NCI-H1930 (cell line): ENCODE measurements at regions not wholly inside any gene's neighbourhood (a gene's known extent, or its start where the extent isn't known, plus 50 kb on each side); places are given as distances from the start of the nearest gene placed in this dataset.
"Not testable (repeated sequence)": the region's sequence is repeated elsewhere in the genome, so short reads cannot be mapped to it uniquely, and the experiment has no call there.

Source experiments
- DNase-seq, 2 experiments: peaks; one replicate each; lab custom pipeline; 2025; lab: John Stamatoyannopoulos, UW

GRCh38 chr20:1845163-1845523 is 50.1 kb upstream of the SIRPA start:
- no peak for DNase-seq

- DNase-seq = no peak
Observed at GRCh38 chr20:1844325-1845162, 50.7 kb upstream of the SIRPA start.

GRCh38 chr20:1842281-1842680 is 52.9 kb upstream of the SIRPA start:
- DNase-seq = no peak

GRCh38 chr20:1841554-1842140 is 53.6 kb upstream of the SIRPA start:
- DNase-seq = no peak

DNA sequence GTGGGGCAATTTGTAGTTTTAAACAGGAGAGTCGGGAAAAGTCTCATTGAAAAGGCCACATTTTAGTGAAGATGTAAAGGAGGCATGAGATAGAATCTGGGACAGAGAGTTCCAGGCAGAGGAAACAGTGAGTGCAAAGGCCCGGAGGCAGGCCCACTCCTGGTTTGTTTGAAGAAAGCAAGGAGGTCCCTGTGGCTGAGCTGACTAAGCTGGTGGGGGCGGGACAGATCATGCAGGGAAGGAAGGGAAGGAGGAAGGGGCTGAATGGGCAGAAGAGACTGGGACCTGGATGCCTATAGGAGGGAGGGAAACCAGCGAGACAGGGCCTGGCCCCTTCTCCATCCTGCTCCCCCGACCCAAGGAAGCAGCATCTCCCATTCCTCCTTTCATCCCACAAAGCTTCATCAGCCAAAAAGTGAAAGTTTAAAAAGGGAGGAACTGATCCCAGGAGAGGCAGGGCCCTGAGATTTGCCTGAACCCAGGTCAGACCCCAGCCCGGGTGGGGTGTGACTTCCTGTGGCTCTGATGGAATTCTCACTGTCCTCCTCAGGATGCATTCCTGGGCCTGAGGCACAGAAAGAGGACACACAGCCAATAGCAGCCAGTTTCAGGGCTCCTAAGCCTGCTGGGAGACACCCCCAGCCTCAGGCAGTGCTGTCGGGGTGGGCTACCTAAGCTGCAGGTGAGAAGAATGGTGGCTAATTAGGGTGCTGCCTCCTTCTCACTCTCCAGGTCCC is 54.2 kb upstream of the SIRPA start:
- no peak for DNase-seq

DNA sequence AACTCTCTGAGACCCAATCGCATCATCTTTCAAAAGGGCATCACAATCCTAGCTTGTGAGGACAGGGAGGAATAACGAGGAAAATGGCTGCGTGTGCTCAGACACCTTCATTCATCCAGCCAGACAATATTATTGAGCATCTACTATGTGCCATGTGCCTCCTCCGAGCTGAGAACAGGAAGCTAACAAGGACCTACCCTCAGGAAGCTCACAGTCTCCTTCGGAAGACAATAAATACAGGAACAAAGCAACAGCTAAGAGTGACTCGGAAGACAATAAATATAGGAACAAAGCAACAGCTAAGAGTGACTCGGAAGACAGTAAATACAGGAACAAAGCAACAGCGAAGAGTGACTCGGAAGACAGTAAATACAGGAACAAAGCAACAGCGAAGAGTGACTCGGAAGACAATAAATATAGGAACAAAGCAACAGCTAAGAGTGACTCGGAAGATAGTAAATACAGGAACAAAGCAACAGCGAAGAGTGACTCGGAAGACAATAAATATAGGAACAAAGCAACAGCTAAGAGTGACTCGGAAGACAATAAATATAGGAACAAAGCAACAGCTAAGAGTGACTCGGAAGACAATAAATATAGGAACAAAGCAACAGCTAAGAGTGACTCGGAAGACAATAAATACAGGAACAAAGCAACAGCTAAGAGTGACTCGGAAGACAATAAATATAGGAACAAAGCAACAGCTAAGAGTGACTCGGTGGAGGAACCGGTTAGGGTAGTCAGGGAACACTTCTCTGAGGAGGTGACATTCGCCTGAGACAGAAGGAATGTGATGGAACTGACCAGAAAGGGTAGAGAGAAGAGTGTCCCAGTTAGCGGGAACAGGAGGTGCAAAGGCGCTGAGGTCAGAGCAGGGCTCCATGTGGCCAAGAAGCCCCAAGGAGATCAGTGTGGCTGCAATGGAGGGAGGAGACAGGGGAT is 55.6 kb upstream of the SIRPA start:
- not testable (repeated sequence) for DNase-seq

GRCh38 chr20:1838556-1839279 is 56.5 kb upstream of the SIRPA start:
- DNase-seq = no peak

- no peak for DNase-seq
Observed at GRCh38 chr20:1835186-1836035, 59.8 kb upstream of the SIRPA start.

GRCh38 chr20:1833728-1834726 is 61.2 kb upstream of the SIRPA start:
- DNase-seq = no peak

- DNase-seq = no peak
Observed at GRCh38 chr20:1833216-1833615, 62.0 kb upstream of the SIRPA start.

DNA sequence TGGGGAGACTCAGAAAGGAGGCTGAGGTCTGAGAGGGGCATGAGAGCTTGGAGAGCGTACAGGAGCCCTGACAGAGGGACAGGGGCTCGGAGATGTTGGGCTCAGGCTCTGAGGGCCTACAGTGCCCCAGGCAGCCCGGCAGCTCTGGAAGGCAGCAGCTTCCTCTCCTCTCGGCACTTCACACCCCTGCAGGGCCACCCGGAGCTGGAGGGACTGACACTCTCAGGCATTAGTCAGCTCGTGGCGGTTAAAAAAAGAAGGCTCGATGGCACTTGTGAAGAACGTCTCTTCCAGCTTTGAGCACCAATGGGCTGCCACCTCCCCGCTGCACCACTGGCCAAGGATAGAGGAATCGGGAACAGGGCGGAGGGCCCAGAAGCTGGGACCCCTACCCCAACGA is 62.6 kb upstream of the SIRPA start:
- DNase-seq = no peak

DNA sequence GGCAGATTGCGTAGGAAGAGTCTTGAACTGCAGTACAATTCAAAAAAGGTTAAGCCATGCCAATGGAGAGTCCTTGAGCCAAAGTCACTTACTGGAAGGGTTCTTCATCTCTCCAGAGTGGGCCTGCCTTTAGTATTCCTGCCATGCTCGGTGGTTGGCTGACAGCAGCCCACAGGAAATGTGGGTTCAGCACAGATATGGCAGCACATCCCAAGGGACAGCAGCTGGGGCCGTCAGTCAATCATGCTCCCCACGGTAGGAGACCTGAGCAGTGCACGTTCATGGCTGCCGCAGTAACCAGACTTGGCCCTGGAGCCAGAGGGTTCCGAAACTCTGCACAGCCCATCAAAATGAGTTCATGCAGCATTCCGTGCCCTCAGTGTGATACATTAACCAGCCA is 63.6 kb upstream of the SIRPA start:
- DNase-seq = no peak

DNA sequence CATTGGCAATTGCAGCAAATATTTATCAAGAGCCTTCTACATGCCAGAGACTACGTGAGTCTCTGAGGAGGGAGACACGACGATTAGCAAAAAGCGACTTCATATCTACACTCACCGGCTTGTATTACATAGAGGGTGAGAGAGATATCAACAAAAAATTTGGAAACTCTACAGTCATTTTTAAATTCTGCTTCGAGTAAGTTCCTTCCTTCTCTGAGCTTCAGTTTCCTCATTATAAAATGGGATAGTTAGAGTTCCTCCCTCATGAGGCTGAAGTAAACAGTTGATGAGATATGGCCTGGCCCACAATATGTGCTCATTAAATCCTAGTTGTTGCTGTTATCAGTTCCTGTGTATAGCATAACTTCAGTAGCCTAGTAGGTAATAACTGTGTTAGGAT is 64.1 kb upstream of the SIRPA start:
- no peak for DNase-seq

- no peak for DNase-seq
Observed at GRCh38 chr20:1830240-1830639, 65.0 kb upstream of the SIRPA start.

- no peak for DNase-seq
Observed at GRCh38 chr20:1829531-1829930, 65.7 kb upstream of the SIRPA start.

DNA sequence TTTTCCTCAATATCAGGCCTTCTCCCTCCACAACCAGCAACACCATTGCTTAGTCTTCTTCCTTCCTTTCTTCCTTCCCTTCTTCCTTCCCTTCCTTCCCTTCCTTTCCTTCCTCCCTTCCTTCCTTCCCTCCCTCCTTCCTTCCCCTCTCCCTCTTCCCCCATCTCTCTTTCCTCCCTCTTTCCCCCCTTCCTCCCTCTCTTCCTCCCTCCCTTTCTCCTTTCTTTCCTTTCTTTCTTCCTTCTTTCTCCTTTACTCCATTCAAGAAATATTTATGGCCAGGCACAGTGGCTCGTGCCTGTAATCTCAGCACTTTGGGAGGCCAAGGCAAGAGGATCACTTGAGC is 66.4 kb upstream of the SIRPA start:
- DNase-seq = no peak

DNA sequence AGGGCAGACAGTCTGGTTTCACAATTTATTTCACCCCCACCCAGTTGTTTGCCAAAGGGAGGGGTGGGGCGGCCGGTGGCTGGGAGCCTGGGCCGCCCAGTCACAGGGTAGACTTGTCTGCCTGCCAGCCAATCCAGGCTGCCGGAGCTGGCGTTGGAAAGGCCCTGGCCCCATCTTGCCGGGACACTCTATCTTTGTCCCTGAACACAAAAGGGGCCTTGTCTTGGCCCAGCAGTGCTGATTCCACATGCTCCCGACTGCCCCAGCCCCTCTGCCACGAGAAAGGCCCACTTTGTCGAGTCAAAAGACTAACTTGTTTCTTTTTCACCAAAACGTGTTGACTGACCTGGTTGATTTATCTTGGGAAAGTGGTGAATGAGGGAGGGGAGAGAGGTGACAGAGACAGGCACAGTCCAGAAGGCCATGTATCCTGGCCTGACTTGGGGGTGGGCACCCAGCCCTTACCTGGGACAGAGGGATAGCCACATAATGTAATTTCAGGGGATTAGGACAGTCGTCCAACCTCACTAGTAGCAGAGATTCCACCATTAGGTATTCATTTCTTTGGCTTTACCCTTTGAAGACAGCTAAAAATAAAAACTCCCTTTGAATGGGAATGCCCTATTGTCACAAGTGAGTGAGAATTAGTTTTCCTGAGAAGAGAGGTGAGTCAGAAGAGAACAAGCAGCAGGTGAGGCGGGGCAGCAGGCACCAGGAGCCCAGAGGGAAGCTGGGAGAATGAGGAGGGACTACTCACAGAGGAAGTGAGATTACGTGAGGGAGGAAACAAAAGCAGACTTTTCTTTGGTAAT is 67.0 kb upstream of the SIRPA start:
- no peak for DNase-seq

DNA sequence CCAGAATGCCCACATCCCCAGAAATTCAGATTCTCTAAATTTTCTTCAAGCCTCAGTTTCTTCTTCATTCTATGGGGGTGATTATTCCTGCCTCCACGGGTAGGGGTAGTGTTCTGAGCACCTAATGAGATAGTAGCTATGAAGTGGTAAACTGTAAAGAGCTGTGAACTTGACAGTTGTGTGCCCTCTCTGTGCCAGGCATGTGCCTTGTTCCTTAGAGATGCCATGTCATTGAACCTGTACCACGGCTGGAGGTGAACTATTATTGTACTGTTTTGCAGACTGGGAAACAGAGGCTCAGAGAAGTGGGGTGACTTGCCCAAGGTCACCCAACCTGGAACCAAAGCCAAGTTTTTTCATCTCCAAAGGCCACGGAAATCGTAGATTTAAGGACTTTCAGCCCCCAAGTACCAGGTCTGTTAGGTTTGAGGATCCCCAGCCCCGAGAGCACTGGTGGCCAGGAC is 67.7 kb upstream of the SIRPA start:
- no peak for DNase-seq
